T47D (cell line): ENCODE measurements at regions not wholly inside any gene's neighbourhood (a gene's known extent, or its start where the extent isn't known, plus 50 kb on each side); places are given as distances from the start of the nearest gene placed in this dataset.
A peak's percentile ranks its signal among the peaks of the same experiment; 100 is the strongest.

Source experiments
- DNase-seq, 2 experiments: peaks; one replicate each; pipeline versions ENCODE4 v3.0.0 to v3.0.0-alpha.2; 2011 to 2012; ENCODE audit warnings: low read depth in 1 of 2, low spot score in 1 of 2
- JUND ChIP-seq: IDR thresholded peaks from 2 replicates; pipeline ENCODE4 v1.6.1; 2012; ENCODE audit warnings: low read depth
- in situ Hi-C: cut with HindIII; loops from 2 replicates; pipeline ENCODE4 v1.10.0; 2016; ENCODE audit warnings: low sequenced_read_pairs, low pct_unique_long_range_greater_than_20kb

GRCh38 chr3:188064831-188065493 lies 89.0 kb upstream of the LPP start:
- in situ Hi-C loops, result no loop called here
- peak; percentile 70 for TF ChIP-seq JUND
- peak; percentile 60 to 88 for DNase-seq

- in situ Hi-C loops, result no loop called here
- TF ChIP-seq JUND, result no peak
- DNase-seq, result no peak
These were observed 87.8 kb upstream of the LPP start for GRCh38 chr3:188066141-188066540.

GRCh38 chr3:188067932-188068331 lies 86.0 kb upstream of the LPP start:
- TF ChIP-seq JUND, result no peak
- in situ Hi-C loops, result no loop called here
- DNase-seq, result no peak

GRCh38 chr3:188068342-188068741 lies 85.6 kb upstream of the LPP start:
- in situ Hi-C loops, result no loop called here

DNA sequence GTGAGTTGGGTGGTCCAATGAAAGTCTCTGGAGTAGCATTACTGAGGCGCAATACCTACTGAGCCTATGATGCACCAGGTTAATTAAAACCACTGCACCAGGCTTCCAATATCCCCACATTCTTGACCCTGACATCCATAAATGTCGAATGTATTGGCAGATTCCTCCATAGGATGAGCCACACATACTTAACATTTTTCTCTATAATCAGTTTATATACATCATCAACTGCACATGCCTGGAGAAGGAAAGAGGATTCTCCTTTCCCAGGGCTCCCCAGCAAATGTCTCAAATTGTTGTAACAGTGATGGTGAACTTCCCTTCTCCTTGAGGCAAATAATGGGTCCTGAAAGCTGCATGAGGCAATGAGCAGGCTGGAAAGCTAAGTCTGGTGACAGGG lies 82.3 kb upstream of the LPP start:
- in situ Hi-C loops, result no loop called here
- no peak for DNase-seq
- no peak for TF ChIP-seq JUND

More at GRCh38 chr3:188068342-188068741, 85.6 kb upstream of the LPP start:
- TF ChIP-seq JUND, result no peak
- DNase-seq, result no peak

DNA sequence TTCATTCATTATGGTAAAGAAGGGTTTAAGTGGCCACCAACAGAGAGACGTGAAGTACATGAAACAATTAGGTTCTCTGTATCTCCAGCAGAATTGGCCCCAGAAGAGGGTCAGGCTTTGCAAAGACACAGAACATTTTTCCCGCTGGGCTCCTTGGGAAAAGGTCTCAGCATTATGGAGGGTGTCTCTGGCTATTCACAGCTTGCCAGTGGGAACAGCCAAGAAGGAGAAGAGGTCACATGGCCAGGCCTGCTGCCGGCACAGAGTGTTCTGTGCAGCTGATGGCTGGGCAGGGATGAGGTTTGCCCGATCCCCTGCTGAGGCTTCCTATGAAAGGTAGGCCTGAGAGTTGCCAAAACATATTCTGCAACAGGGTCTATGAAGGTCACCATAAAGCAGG lies 77.8 kb upstream of the LPP start:
- in situ Hi-C loops, result no loop called here
- TF ChIP-seq JUND, result no peak
- no peak for DNase-seq

- in situ Hi-C loops, result no loop called here
- DNase-seq, result no peak
- no peak for TF ChIP-seq JUND
These were observed 76.7 kb upstream of the LPP start for GRCh38 chr3:188077160-188077799.

GRCh38 chr3:188080091-188080490 lies 73.9 kb upstream of the LPP start:
- no peak for TF ChIP-seq JUND
- in situ Hi-C loops, result no loop called here
- DNase-seq, result no peak

GRCh38 chr3:188082031-188082430 lies 71.9 kb upstream of the LPP start:
- in situ Hi-C loops, result no loop called here
- DNase-seq, result no peak
- TF ChIP-seq JUND, result no peak

DNA sequence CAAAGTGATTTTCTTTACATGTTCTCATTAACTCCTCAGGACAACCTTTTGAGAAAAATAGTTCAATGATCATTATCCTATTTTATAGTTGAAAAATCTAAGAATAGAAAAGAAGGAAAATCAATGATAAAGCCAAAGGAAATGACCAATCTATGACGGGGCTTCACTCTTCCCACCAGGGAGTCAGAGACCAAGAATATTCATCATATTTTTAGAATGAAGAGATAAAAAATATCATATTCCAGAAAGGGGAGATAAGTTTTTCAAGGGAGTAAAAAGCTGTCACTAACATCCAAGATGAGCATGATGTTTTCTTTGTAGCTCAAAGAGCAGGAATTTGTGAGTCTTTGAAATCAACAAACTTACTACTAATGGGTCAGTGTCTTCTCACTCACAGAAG lies 71.5 kb upstream of the LPP start:
- in situ Hi-C loops, result no loop called here
- no peak for TF ChIP-seq JUND
- no peak for DNase-seq

GRCh38 chr3:188083011-188083410 lies 70.9 kb upstream of the LPP start:
- in situ Hi-C loops, result no loop called here
- no peak for DNase-seq
- TF ChIP-seq JUND, result no peak

DNA sequence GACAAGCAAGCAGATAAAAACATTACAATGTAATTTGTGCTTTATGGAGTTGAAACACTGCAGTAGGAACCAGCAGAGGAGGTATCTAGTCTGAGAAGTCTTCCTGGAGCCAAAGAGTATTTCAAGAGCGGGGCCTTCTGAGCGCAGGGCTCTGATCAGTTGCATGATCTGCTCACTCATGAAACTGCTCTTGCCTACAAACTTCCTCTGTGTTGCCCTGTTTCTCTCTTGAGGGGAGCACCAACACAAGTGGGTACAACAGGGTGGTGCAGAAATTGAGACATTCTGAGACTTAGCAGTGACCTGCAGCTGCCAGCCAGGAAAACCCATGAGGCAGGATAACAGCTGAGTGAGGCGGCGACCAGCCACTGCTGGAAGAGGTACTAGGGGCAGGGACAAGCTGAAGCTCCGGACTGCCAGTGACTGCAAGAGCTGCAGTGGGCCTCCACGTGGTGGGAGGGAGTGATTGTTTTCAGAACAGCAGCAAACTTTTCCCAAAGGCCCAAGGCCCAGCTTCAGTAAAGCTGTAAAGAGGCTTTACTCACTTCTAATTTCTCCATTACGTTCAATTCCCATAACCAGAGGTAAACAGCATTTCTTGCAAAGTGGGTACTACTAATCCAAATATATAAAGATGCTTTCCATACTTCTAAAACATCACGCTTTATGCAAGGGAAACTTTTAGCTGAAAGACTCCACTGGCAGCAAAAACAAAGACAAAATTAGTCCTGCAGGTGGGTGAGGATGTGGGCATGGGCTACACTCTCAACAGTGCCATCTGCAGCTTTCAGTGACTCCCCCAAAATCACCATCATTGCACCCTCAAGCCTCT lies 69.0 kb upstream of the LPP start:
- in situ Hi-C loops, result no loop called here
- DNase-seq, result no peak
- TF ChIP-seq JUND, result no peak
